ENCODE measurements at regions not wholly inside any gene's neighbourhood (a gene's known extent, or its start where the extent isn't known, plus 50 kb on each side); places are given as distances from the start of the nearest gene placed in this dataset.
"Not testable (repeated sequence)": the region's sequence is repeated elsewhere in the genome, so short reads cannot be mapped to it uniquely, and the experiment has no call there.

GRCh38 chr2:113822087-113822815 lies 65.8 kb upstream of the SLC35F5 start:
- ChIA-PET CTCF (no interaction called here), POLR2A (no interaction called here)
- Mint-ChIP-seq H3K36me3 (ENCODE audit: insufficient read depth, unreplicated experiment) (peaks cover 17% of the 10 kb centered on the region), H3K4me3 (ENCODE audit: unreplicated experiment) (no peak overlapping the region), H3K27ac (ENCODE audit: unreplicated experiment) (peak overlapping the region; percentile 74), H3K9me3 (ENCODE audit: unreplicated experiment) (peaks cover 7% of the 10 kb centered on the region), H3K27me3 (ENCODE audit: insufficient read depth, unreplicated experiment) (no peaks in the 10 kb centered on the region), H3K4me1 (ENCODE audit: low read depth, unreplicated experiment) (peaks cover 53% of the 10 kb centered on the region)
- Histone ChIP-seq H3K36me3 (ENCODE audit: control insufficient read depth, insufficient read depth, low read length) (no peaks in the 10 kb centered on the region), H3K4me1 (peaks cover 52% of the 10 kb centered on the region), H3K4me3 (ENCODE audit: low read depth, low read length) (no peak overlapping the region), H3K27me3 (replicated peaks; ENCODE audit: control insufficient read depth, insufficient read depth, low read length) (no peaks in the 10 kb centered on the region), H3K9me3 (no peaks in the 10 kb centered on the region)
- BruUV-seq (replicated peaks), result no TSS peak
- TF ChIP-seq CTCF (IDR thresholded peaks at IDR 0.05; ENCODE audit: insufficient read depth in 1 of 2, low read depth in 1 of 2, low read length in 1 of 2, severe bottlenecking in 1 of 2, unreplicated experiment in 1 of 2), result no peak
- intact Hi-C loops (cut with micrococcal nuclease; ENCODE audit: unreplicated experiment), result no loop called here
- DNase-seq, result no peak

GRCh38 chr2:113818382-113818951 lies 62.0 kb upstream of the SLC35F5 start:
- no peaks in the 10 kb centered on the region for H3K27me3 Mint-ChIP-seq (ENCODE audit: insufficient read depth, unreplicated experiment)
- H3K4me3 ChIP-seq (ENCODE audit: low read depth, low read length), result peak overlapping the region; percentile 9; the same call in 1 of the 2 replicates
- H3K4me3 Mint-ChIP-seq (ENCODE audit: unreplicated experiment), result peak overlapping the region; percentile 52
- no peaks in the 10 kb centered on the region for H3K36me3 ChIP-seq (ENCODE audit: control insufficient read depth, insufficient read depth, low read length)
- no peaks in the 10 kb centered on the region for H3K9me3 ChIP-seq
- intact Hi-C loops (cut with micrococcal nuclease; ENCODE audit: unreplicated experiment), result loop anchor here (1.0 to 2.0 kb wide), 6 partner anchors 8 to 72 kb away; partner anchors contain the start of gene ACTR3
- POLR2A ChIA-PET, result interaction anchor here (1.1 to 2.4 kb wide), 3 partner anchors 9 to 62 kb away, joined by 5 to 20 read pairs (median 6); partner anchors contain the start of gene SLC35F5
- BruUV-seq (replicated peaks), result no TSS peak
- peaks cover 22% of the 10 kb centered on the region for H3K4me1 Mint-ChIP-seq (ENCODE audit: low read depth, unreplicated experiment)
- peaks cover 26% of the 10 kb centered on the region for H3K4me1 ChIP-seq
- peaks cover 9% of the 10 kb centered on the region for H3K36me3 Mint-ChIP-seq (ENCODE audit: insufficient read depth, unreplicated experiment)
- H3K27ac Mint-ChIP-seq (ENCODE audit: unreplicated experiment), result peak overlapping the region; percentile 85
- CTCF ChIA-PET, result interaction anchor here (0.7 to 0.8 kb wide), 3 partner anchors 36 to 147 kb away, joined by 3 to 4 read pairs (median 4); partner anchors contain the start of gene ACTR3
- H3K27me3 ChIP-seq (replicated peaks; ENCODE audit: control insufficient read depth, insufficient read depth, low read length), result no peaks in the 10 kb centered on the region
- peaks cover 7% of the 10 kb centered on the region for H3K9me3 Mint-ChIP-seq (ENCODE audit: unreplicated experiment)
- peak; percentile 88 to 96 for DNase-seq
- no peak for TF ChIP-seq CTCF (IDR thresholded peaks at IDR 0.05; ENCODE audit: insufficient read depth in 1 of 2, low read depth in 1 of 2, low read length in 1 of 2, severe bottlenecking in 1 of 2, unreplicated experiment in 1 of 2)

- H3K9me3 ChIP-seq; H3K36me3 ChIP-seq (ENCODE audit: control insufficient read depth, insufficient read depth, low read length); H3K27me3 Mint-ChIP-seq (ENCODE audit: insufficient read depth, unreplicated experiment); H3K27me3 ChIP-seq (replicated peaks; ENCODE audit: control insufficient read depth, insufficient read depth, low read length); BruUV-seq (replicated peaks); H3K4me3 Mint-ChIP-seq (ENCODE audit: unreplicated experiment); POLR2A ChIA-PET; intact Hi-C loops (cut with micrococcal nuclease; ENCODE audit: unreplicated experiment); H3K36me3 Mint-ChIP-seq (ENCODE audit: insufficient read depth, unreplicated experiment); DNase-seq; CTCF ChIA-PET; H3K4me3 ChIP-seq (ENCODE audit: low read depth, low read length); H3K27ac Mint-ChIP-seq (ENCODE audit: unreplicated experiment); H3K9me3 Mint-ChIP-seq (ENCODE audit: unreplicated experiment): not testable (repeated sequence)
- peaks cover 37% of the 10 kb centered on the region for H3K4me1 Mint-ChIP-seq (ENCODE audit: low read depth, unreplicated experiment)
- H3K4me1 ChIP-seq, result peaks cover 16% of the 10 kb centered on the region
These were observed 57.0 kb upstream of the SLC35F5 start for GRCh38 chr2:113813396-113813795.

Data from Caco-2 (cell line).